Trophoblast cell (in vitro differentiated cells and primary cell): ENCODE measurements at regions not wholly inside any gene's neighbourhood (a gene's known extent, or its start where the extent isn't known, plus 50 kb on each side); places are given as distances from the start of the nearest gene placed in this dataset.

ENCODE experiments used
- DNase-seq, 2 donors: peaks; one replicate each; pipeline ENCODE4 v3.0.0-alpha.2; 2016
- H2AFZ ChIP-seq: 2 replicates; pipeline ENCODE4 v1.6.1; 2013; ENCODE audit warnings: low read length, moderate library complexity, mild to moderate bottlenecking; ENCODE audit not compliant: insufficient read depth, poor library complexity
- H2AK5ac ChIP-seq: 2 replicates; pipeline ENCODE4 v1.6.1; 2013; ENCODE audit warnings: mild to moderate bottlenecking, low read length
- H2BK120ac ChIP-seq: 2 replicates; pipeline ENCODE4 v1.6.1; 2013; ENCODE audit warnings: low read length, mild to moderate bottlenecking, moderate library complexity; ENCODE audit not compliant: insufficient read depth, poor library complexity
- H2BK12ac ChIP-seq: 2 replicates; pipeline ENCODE4 v1.6.1; 2013; ENCODE audit warnings: mild to moderate bottlenecking, low read length, moderate library complexity
- H2BK5ac ChIP-seq: 2 replicates; pipeline ENCODE4 v1.6.1; 2013; ENCODE audit warnings: low read length, low read depth, moderate library complexity, mild to moderate bottlenecking; ENCODE audit not compliant: poor library complexity
- H3K14ac ChIP-seq: 2 replicates; pipeline ENCODE4 v1.6.1; 2013; ENCODE audit warnings: mild to moderate bottlenecking, low read length
- H3K18ac ChIP-seq: 2 replicates; pipeline ENCODE4 v1.6.1; 2013; ENCODE audit warnings: mild to moderate bottlenecking, low read length
- H3K23ac ChIP-seq: 2 replicates; pipeline ENCODE4 v1.6.1; 2013; ENCODE audit warnings: low read length
- H3K27ac ChIP-seq: 2 replicates; pipeline ENCODE4 v1.5.1; 2013; ENCODE audit warnings: low read depth, mild to moderate bottlenecking, inconsistent platforms, low read length, moderate library complexity
- H3K27me3 ChIP-seq: 2 replicates; pipeline ENCODE4 v1.6.1; 2013; ENCODE audit warnings: inconsistent platforms, mild to moderate bottlenecking, low read length, moderate library complexity; ENCODE audit not compliant: insufficient read depth
- H3K36me3 ChIP-seq, 2 experiments: 1 replicate in 1 of 2; 2 replicates in 1 of 2; pipeline ENCODE4 v1.6.1; 2013; ENCODE audit warnings: low read length in 2 of 2, mild to moderate bottlenecking in 2 of 2, moderate library complexity in 1 of 2; ENCODE audit not compliant: insufficient read depth in 2 of 2, control insufficient read depth in 1 of 2
- H3K4ac ChIP-seq: 2 replicates; pipeline ENCODE4 v1.6.1; 2013; ENCODE audit warnings: low read depth, mild to moderate bottlenecking, low read length, moderate library complexity
- H3K4me1 ChIP-seq, 2 experiments: 1 replicate in 1 of 2; 2 replicates in 1 of 2; pipeline ENCODE4 v1.6.1; 2013; ENCODE audit warnings: low read length in 2 of 2, mild to moderate bottlenecking in 2 of 2, moderate library complexity in 1 of 2; ENCODE audit not compliant: insufficient read depth in 2 of 2, control insufficient read depth in 1 of 2
- H3K4me2 ChIP-seq: 2 replicates; pipeline ENCODE4 v1.6.1; 2013; ENCODE audit warnings: inconsistent platforms, mild to moderate bottlenecking, low read length, moderate library complexity
- H3K4me3 ChIP-seq: 2 replicates; pipeline ENCODE4 v1.5.1; 2013; ENCODE audit warnings: mild to moderate bottlenecking, low read depth, low read length, inconsistent platforms
- H3K79me1 ChIP-seq: one replicate; pipeline ENCODE4 v1.6.1; 2013; ENCODE audit warnings: low read length
- H3K79me2 ChIP-seq: 2 replicates; pipeline ENCODE4 v1.6.1; 2013; ENCODE audit warnings: low read length, mild to moderate bottlenecking; ENCODE audit not compliant: control insufficient read depth, insufficient read depth, poor library complexity
- H3K9ac ChIP-seq: 2 replicates; pipeline ENCODE4 v1.6.1; 2013; ENCODE audit warnings: mild to moderate bottlenecking, low read length
- H3K9me3 ChIP-seq: 2 replicates; pipeline ENCODE4 v1.6.1; 2013; ENCODE audit warnings: low read depth, mild to moderate bottlenecking, control low read depth, inconsistent platforms, low read length; ENCODE audit not compliant: insufficient read depth
- H4K12ac ChIP-seq: 2 replicates; pipeline ENCODE4 v1.6.1; 2013; ENCODE audit warnings: low read depth, mild to moderate bottlenecking, low read length, moderate library complexity
- H4K8ac ChIP-seq: 2 replicates; pipeline ENCODE4 v1.6.1; 2013; ENCODE audit warnings: low read depth, mild to moderate bottlenecking, low read length, moderate library complexity
- H4K91ac ChIP-seq: one replicate; pipeline ENCODE4 v1.6.1; 2013; ENCODE audit warnings: low read depth, mild to moderate bottlenecking, low read length, moderate library complexity
- WGBS: extraction: QIAGEN DNeasy Blood & Tissue Kit; methylation state at CpG from one replicate; pipeline ENCODE4 v1.1.7; 2013; ENCODE audit warnings: missing lambda C conversion rate; ENCODE audit not compliant: insufficient read length, insufficient coverage; ENCODE audit errors: extremely low coverage; 5-methylcytosine and 5-hydroxymethylcytosine counted together

- no peak overlapping the region for H3K14ac ChIP-seq
- H3K9me3 ChIP-seq = no peaks in the 10 kb centered on the region
- no peak overlapping the region for H2AK5ac ChIP-seq
- no peak overlapping the region for H2BK120ac ChIP-seq
- no peak overlapping the region for H3K9ac ChIP-seq
- H3K4me3 ChIP-seq = no peak overlapping the region
- H3K27ac ChIP-seq = no peak overlapping the region
- no peak for DNase-seq
- H3K4me1 ChIP-seq = no peaks in the 10 kb centered on the region
- no peak overlapping the region for H2BK5ac ChIP-seq
- H3K79me1 ChIP-seq = no peaks in the 10 kb centered on the region
- no peak overlapping the region for H3K4ac ChIP-seq
- H4K8ac ChIP-seq = no peak overlapping the region
- no peak overlapping the region for H3K4me2 ChIP-seq
- H3K27me3 ChIP-seq = no peaks in the 10 kb centered on the region
- no peaks in the 10 kb centered on the region for H3K36me3 ChIP-seq
- no peaks in the 10 kb centered on the region for H3K79me2 ChIP-seq
- H2BK12ac ChIP-seq = no peak overlapping the region
- H4K91ac ChIP-seq = no peak overlapping the region
- no peak overlapping the region for H3K23ac ChIP-seq
- H4K12ac ChIP-seq = no peak overlapping the region
- H3K18ac ChIP-seq = no peak overlapping the region
- no CpG with 5 or more reads among the region's 6 CpGs for WGBS
- H2AFZ ChIP-seq = no peak overlapping the region
These were observed 195.2 kb upstream of the CNTNAP4 start for GRCh38 chr16:76081967-76082366.

DNA sequence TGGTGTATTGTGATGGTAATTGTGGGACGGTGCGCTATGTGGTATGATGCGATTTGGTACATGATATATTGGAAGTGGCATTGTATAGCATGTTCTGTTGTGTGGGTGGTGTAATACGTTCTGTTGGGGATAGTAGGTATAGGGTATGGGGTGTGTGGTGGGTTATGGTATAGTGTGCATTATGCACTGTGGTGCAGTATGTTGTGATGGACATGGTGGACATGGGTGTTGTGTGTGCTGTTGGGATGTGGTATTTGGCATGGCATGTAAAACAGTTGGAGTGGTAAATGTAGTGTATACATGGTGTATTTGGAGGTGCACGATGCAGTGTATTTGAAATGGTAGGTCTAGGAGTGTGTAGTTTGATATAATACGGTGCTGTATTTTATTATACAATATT is 170.6 kb upstream of the CNTNAP4 start:
- DNase-seq = no peak
- Histone ChIP-seq H3K79me1 (no peaks in the 10 kb centered on the region), H2AFZ (no peak overlapping the region), H3K9me3 (peaks cover 5% of the 10 kb centered on the region), H3K4ac (no peak overlapping the region), H3K27ac (no peak overlapping the region), H3K36me3 (no peaks in the 10 kb centered on the region), H2BK5ac (no peak overlapping the region), H3K23ac (peak overlapping the region; percentile 10), H3K79me2 (no peaks in the 10 kb centered on the region), H3K18ac (no peak overlapping the region), H4K91ac (no peak overlapping the region), H3K4me2 (no peak overlapping the region), H4K12ac (no peak overlapping the region), H3K4me3 (no peak overlapping the region), H3K9ac (no peak overlapping the region), H3K14ac (no peak overlapping the region), H4K8ac (no peak overlapping the region), H2BK120ac (no peak overlapping the region), H3K27me3 (no peaks in the 10 kb centered on the region), H2AK5ac (no peak overlapping the region), H3K4me1 (no peaks in the 10 kb centered on the region), H2BK12ac (no peak overlapping the region)
- WGBS = 100% methylated on average over 4 of the region's 6 CpGs

DNA sequence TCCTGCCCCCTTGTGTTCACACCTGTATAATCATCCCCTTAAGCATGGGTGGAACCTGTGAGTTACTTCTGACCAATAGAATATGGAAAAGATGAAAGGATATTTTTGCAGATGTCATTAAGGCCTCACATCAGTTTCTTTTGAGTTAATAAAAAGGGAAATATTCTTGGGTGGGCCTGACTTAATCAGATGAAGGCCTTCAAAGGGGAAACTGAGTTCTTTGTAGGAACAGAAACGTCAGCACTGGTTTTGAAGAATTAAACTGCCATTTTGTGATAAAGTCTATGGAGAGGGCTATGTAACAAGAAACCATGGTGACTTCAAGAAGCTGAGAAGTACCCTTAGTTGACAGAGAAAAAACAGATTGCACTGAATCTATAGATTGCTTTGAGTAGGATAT is 168.7 kb upstream of the CNTNAP4 start:
- no peaks in the 10 kb centered on the region for H3K79me1 ChIP-seq
- H2BK5ac ChIP-seq = no peak overlapping the region
- H3K9me3 ChIP-seq = peaks cover 3% of the 10 kb centered on the region
- no peak overlapping the region for H3K18ac ChIP-seq
- no peak overlapping the region for H2AK5ac ChIP-seq
- no peak overlapping the region for H4K91ac ChIP-seq
- no peak overlapping the region for H3K4me3 ChIP-seq
- H3K23ac ChIP-seq = no peak overlapping the region
- no peaks in the 10 kb centered on the region for H3K79me2 ChIP-seq
- H3K27ac ChIP-seq = no peak overlapping the region
- no CpG with 5 or more reads among the region's 1 CpG for WGBS
- H4K8ac ChIP-seq = no peak overlapping the region
- no peak overlapping the region for H2AFZ ChIP-seq
- no peaks in the 10 kb centered on the region for H3K27me3 ChIP-seq
- no peak overlapping the region for H3K9ac ChIP-seq
- H2BK120ac ChIP-seq = no peak overlapping the region
- no peaks in the 10 kb centered on the region for H3K4me1 ChIP-seq
- no peaks in the 10 kb centered on the region for H3K36me3 ChIP-seq
- H3K4ac ChIP-seq = no peak overlapping the region
- H3K14ac ChIP-seq = no peak overlapping the region
- H2BK12ac ChIP-seq = no peak overlapping the region
- no peak overlapping the region for H4K12ac ChIP-seq
- no peak for DNase-seq
- no peak overlapping the region for H3K4me2 ChIP-seq

GRCh38 chr16:76114681-76115080 is 162.5 kb upstream of the CNTNAP4 start:
- Histone ChIP-seq H2BK12ac (no peak overlapping the region), H3K4me2 (no peak overlapping the region), H3K9ac (no peak overlapping the region), H3K4me3 (no peak overlapping the region), H3K27ac (no peak overlapping the region), H3K23ac (no peak overlapping the region), H3K4ac (no peak overlapping the region), H4K91ac (no peak overlapping the region), H2AFZ (no peak overlapping the region), H2BK120ac (no peak overlapping the region), H3K4me1 (no peaks in the 10 kb centered on the region), H3K36me3 (no peaks in the 10 kb centered on the region), H3K9me3 (no peaks in the 10 kb centered on the region), H3K79me1 (no peaks in the 10 kb centered on the region), H3K18ac (no peak overlapping the region), H2AK5ac (no peak overlapping the region), H2BK5ac (no peak overlapping the region), H3K14ac (no peak overlapping the region), H4K12ac (no peak overlapping the region), H4K8ac (no peak overlapping the region), H3K79me2 (no peaks in the 10 kb centered on the region), H3K27me3 (no peaks in the 10 kb centered on the region)
- DNase-seq = no peak
- WGBS = no CpG with 5 or more reads among the region's 3 CpGs
